ENCODE measurements at regions not wholly inside any gene's neighbourhood (a gene's known extent, or its start where the extent isn't known, plus 50 kb on each side); places are given as distances from the start of the nearest gene placed in this dataset.

DNA sequence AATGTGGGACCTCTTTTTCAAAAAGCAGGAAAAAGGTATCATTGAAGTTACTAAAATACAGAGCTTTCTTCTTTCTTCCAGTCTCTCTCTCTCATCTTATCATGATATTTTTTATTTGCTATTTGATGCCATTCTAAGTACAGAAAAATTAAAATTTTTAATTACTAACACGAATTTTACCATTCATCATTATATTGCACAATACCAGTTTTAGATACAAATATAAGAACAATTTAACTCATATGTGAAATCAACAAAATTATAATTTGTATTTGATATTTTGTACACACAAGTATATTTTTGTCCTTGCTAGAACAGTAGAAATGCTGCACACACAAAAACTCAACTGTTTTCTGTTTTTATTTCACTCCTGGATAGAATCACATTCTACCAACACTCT, 112.2 kb downstream of the OAT start:
- Histone ChIP-seq H3K36me3 (ENCODE audit: control insufficient read depth in 4 of 4, insufficient read depth in 4 of 4, low read length in 4 of 4) (no peaks in the 10 kb centered on the region), H3K27me3 (ENCODE audit: control insufficient read depth in 3 of 3, insufficient read depth in 3 of 3, low read length in 2 of 3) (no peaks in the 10 kb centered on the region), H3K27ac (ENCODE audit: low read depth in 1 of 2, low read length in 1 of 2) (no peak overlapping the region), H3K9me3 (ENCODE audit: control insufficient read depth in 4 of 4, insufficient read depth in 3 of 4, low read length in 3 of 4) (peaks cover 0 to 7% (median 0%) of the 10 kb centered on the region in 4 donors), H3K9ac (ENCODE audit: insufficient read depth in 1 of 2, low read length in 2 of 2) (no peak overlapping the region), H3K4me3 (no peak overlapping the region), H3K4me1 (ENCODE audit: control insufficient read depth in 5 of 5, insufficient read depth in 5 of 5, low read length in 5 of 5) (peaks cover 0 to 3% (median 0%) of the 10 kb centered on the region in 5 donors)
- no peak for TF ChIP-seq CTCF (IDR thresholded peaks at IDR 0.05; ENCODE audit: control extremely low read depth, extremely low read depth)
- ATAC-seq (ENCODE audit: insufficient read depth, low FRiP score) = no peak
- no peak for DNase-seq
- WGBS, 2 donors = 32 to 33% methylated on average over 1 of the region's 1 CpG

GRCh38 chr10:124305984-124306383, 112.7 kb downstream of the OAT start:
- ATAC-seq (ENCODE audit: insufficient read depth, low FRiP score) (no peak), DNase-seq (no peak)
- peaks cover 0 to 8% (median 0%) of the 10 kb centered on the region in 4 donors for H3K9me3 ChIP-seq (ENCODE audit: control insufficient read depth in 4 of 4, insufficient read depth in 3 of 4, low read length in 3 of 4)
- H3K27me3 ChIP-seq (ENCODE audit: control insufficient read depth in 3 of 3, insufficient read depth in 3 of 3, low read length in 2 of 3) = no peaks in the 10 kb centered on the region
- H3K36me3 ChIP-seq (ENCODE audit: control insufficient read depth in 4 of 4, insufficient read depth in 4 of 4, low read length in 4 of 4) = no peaks in the 10 kb centered on the region
- TF ChIP-seq CTCF (IDR thresholded peaks at IDR 0.05; ENCODE audit: control extremely low read depth, extremely low read depth) = no peak
- H3K27ac ChIP-seq (ENCODE audit: low read depth in 1 of 2, low read length in 1 of 2) = no peak overlapping the region
- H3K4me1 ChIP-seq (ENCODE audit: control insufficient read depth in 5 of 5, insufficient read depth in 5 of 5, low read length in 5 of 5) = peaks cover 0 to 3% (median 0%) of the 10 kb centered on the region in 5 donors
- H3K9ac ChIP-seq (ENCODE audit: insufficient read depth in 1 of 2, low read length in 2 of 2) = no peak overlapping the region
- WGBS, 2 donors = 81 to 100% methylated on average over 1 of the region's 1 CpG
- H3K4me3 ChIP-seq = no peak overlapping the region

DNA sequence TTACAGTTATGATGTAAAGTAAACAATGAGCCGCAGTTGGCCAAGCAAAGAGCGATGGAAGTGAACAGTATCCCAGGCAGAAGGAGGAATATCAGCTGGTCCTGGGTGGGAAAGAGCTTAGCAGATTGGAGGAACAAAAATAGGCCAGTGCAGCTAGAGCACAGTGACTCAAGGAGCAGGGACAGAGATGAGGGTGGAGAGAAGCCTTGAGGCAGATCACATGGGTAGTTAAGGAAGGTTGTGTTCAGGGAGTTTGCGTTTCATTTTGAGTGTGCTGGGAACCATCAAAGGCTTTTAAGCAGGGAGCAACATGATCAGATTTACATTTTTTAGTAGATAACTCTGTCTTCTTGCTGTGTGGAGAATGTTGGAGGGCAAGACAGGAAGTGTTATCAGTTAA, 113.6 kb downstream of the OAT start:
- TF ChIP-seq CTCF (IDR thresholded peaks at IDR 0.05; ENCODE audit: control extremely low read depth, extremely low read depth) = no peak
- ATAC-seq (ENCODE audit: insufficient read depth, low FRiP score) = no peak
- H3K27me3 ChIP-seq (ENCODE audit: control insufficient read depth in 3 of 3, insufficient read depth in 3 of 3, low read length in 2 of 3) = no peaks in the 10 kb centered on the region
- 73 to 83% methylated on average over 3 of the region's 3 CpGs for WGBS, 2 donors
- H3K4me3 ChIP-seq = no peak overlapping the region
- H3K9ac ChIP-seq (ENCODE audit: insufficient read depth in 1 of 2, low read length in 2 of 2) = no peak overlapping the region
- peaks cover 0 to 10% (median 0%) of the 10 kb centered on the region in 4 donors for H3K9me3 ChIP-seq (ENCODE audit: control insufficient read depth in 4 of 4, insufficient read depth in 3 of 4, low read length in 3 of 4)
- no peak overlapping the region for H3K27ac ChIP-seq (ENCODE audit: low read depth in 1 of 2, low read length in 1 of 2)
- H3K36me3 ChIP-seq (ENCODE audit: control insufficient read depth in 4 of 4, insufficient read depth in 4 of 4, low read length in 4 of 4) = no peaks in the 10 kb centered on the region
- peaks cover 0 to 3% (median 0%) of the 10 kb centered on the region in 5 donors for H3K4me1 ChIP-seq (ENCODE audit: control insufficient read depth in 5 of 5, insufficient read depth in 5 of 5, low read length in 5 of 5)
- DNase-seq = peak in 1 of 3 donors; percentile 36

Data from lung (tissue), 11 donors.